HG03159 (cell line): ENCODE measurements at regions not wholly inside any gene's neighbourhood (a gene's known extent, or its start where the extent isn't known, plus 50 kb on each side); places are given as distances from the start of the nearest gene placed in this dataset.
"Not testable (repeated sequence)": the region's sequence is repeated elsewhere in the genome, so short reads cannot be mapped to it uniquely, and the experiment has no call there.

Source experiments
- ATAC-seq: cut with Tn5 transposase; IDR thresholded peaks from one replicate; pipeline ENCODE4 v1.9.1; 2021; ENCODE audit warnings: mild to moderate bottlenecking, moderate library complexity; ENCODE audit not compliant: unreplicated experiment

GRCh38 chr7:101679653-101680173 lies 50.6 kb upstream of the MYL10 start:
- ATAC-seq: not testable (repeated sequence)

- no peak for ATAC-seq
These were observed 51.5 kb upstream of the MYL10 start for GRCh38 chr7:101680406-101681145.

GRCh38 chr7:101681170-101682007 lies 52.3 kb upstream of the MYL10 start:
- ATAC-seq: no peak

- no peak for ATAC-seq
These were observed 55.9 kb upstream of the MYL10 start for GRCh38 chr7:101684983-101685330.

GRCh38 chr7:101686030-101686429 lies 56.9 kb upstream of the MYL10 start:
- no peak for ATAC-seq

- no peak for ATAC-seq
These were observed 58.0 kb upstream of the MYL10 start for GRCh38 chr7:101687081-101687480.

- no peak for ATAC-seq
These were observed 58.7 kb upstream of the MYL10 start for GRCh38 chr7:101687791-101688182.

GRCh38 chr7:101688183-101688831 lies 59.2 kb upstream of the MYL10 start:
- ATAC-seq: no peak

- no peak for ATAC-seq
These were observed 60.2 kb upstream of the MYL10 start for GRCh38 chr7:101688995-101689907.

- no peak for ATAC-seq
These were observed 61.0 kb upstream of the MYL10 start for GRCh38 chr7:101690061-101690460.

GRCh38 chr7:101691822-101692384 lies 62.8 kb upstream of the MYL10 start:
- no peak for ATAC-seq

GRCh38 chr7:101693498-101694091 lies 64.5 kb upstream of the MYL10 start:
- no peak for ATAC-seq

- no peak for ATAC-seq
These were observed 69.9 kb upstream of the MYL10 start for GRCh38 chr7:101698964-101699363.

GRCh38 chr7:101699399-101699798 lies 70.3 kb upstream of the MYL10 start:
- no peak for ATAC-seq

GRCh38 chr7:101699881-101700823 lies 71.1 kb upstream of the MYL10 start:
- no peak for ATAC-seq

- ATAC-seq: no peak
These were observed 72.2 kb upstream of the MYL10 start for GRCh38 chr7:101701153-101701794.

GRCh38 chr7:101702362-101702850 lies 73.3 kb upstream of the MYL10 start:
- no peak for ATAC-seq

- no peak for ATAC-seq
These were observed 76.2 kb upstream of the MYL10 start for GRCh38 chr7:101705331-101705730.
